HepG2 (cell line): ENCODE measurements at regions not wholly inside any gene's neighbourhood (a gene's known extent, or its start where the extent isn't known, plus 50 kb on each side); places are given as distances from the start of the nearest gene placed in this dataset.

Experiments
- ATAC-seq: fragments of 200-7000 bp; cut with Tn5 transposase; 3 replicates; pipeline ENCODE4 v1.9.1; 2020; ENCODE audit warnings: mild to moderate bottlenecking, moderate library complexity
- BruUV-seq: library from RNA; stranded (reverse); fragments of 400-500 nt; replicated peaks from 2 replicates; lab custom pipeline; 2021; lab: Mats Ljungman, UMichigan
- CTCF ChIA-PET: fragments of 300-600 bp; formaldehyde crosslinking; extraction: SDS; loops from one replicate; lab custom pipeline; 2021; ENCODE audit warnings: low total read pairs, inconsistent platforms, low intra/inter-chr PET ratio; lab: Yijun Ruan, JAX
- POLR2A ChIA-PET: fragments of 350-600 bp; sonication (Branson Sonifier 250); formaldehyde crosslinking; loops from one replicate; lab custom pipeline; 2020; ENCODE audit warnings: antibody characterized with exemption, inconsistent platforms; lab: Yijun Ruan, JAX
- DNase-seq: peaks from one replicate; pipeline ENCODE4 v3.0.0-alpha.2; 2015; ENCODE audit warnings: low spot score
- FAIRE-seq: peaks from 3 replicates; lab custom pipeline; 2011; peaks lifted over from hg19 to GRCh38; lab: Jason Lieb, UNC
- H2AFZ ChIP-seq: one replicate; pipeline ENCODE4 v1.6.1; 2011; ENCODE audit warnings: low read length, inconsistent platforms
- H3K27ac ChIP-seq: fragments of 300-600 bp; 3 replicates; pipeline ENCODE4 v1.8.0; 2011; ENCODE audit warnings: mixed run types, mild to moderate bottlenecking, mixed read lengths, low read length, inconsistent platforms; ENCODE audit not compliant: insufficient read depth; ENCODE audit errors: extremely low read length
- H3K27me3 ChIP-seq, 2 experiments: fragments of 200-600 bp in 1 of 2; 2 replicates in 1 of 2; 3 replicates in 1 of 2; pipeline versions ENCODE4 v1.6.0 to v1.8.0; 2011; ENCODE audit warnings: low read length in 2 of 2, mild to moderate bottlenecking in 2 of 2, moderate library complexity in 2 of 2, inconsistent platforms in 1 of 2; ENCODE audit not compliant: insufficient read depth in 2 of 2, control insufficient read depth in 1 of 2
- H3K36me3 ChIP-seq, 2 experiments: fragments of 200-600 bp in 1 of 2; replicated peaks in 1 of 2; 2 replicates in 1 of 2; 3 replicates in 1 of 2; pipeline versions ENCODE4 v1.5.1 to v1.8.0; 2011; ENCODE audit warnings: low read length in 2 of 2, inconsistent platforms in 1 of 2; ENCODE audit not compliant: insufficient read depth in 2 of 2, control insufficient read depth in 1 of 2
- H3K4me1 ChIP-seq: 2 replicates; pipeline ENCODE4 v1.5.1; 2012; ENCODE audit warnings: low read length, inconsistent platforms; ENCODE audit not compliant: insufficient read depth
- H3K4me2 ChIP-seq: 2 replicates; pipeline ENCODE4 v1.6.0; 2011; ENCODE audit warnings: low read depth, low read length, inconsistent platforms
- H3K4me3 ChIP-seq, 3 experiments: fragments of 200-600 bp in 1 of 3; sonication (generic), shearing (Covaris generic) in 1 of 3; replicated peaks in 1 of 3; 2 replicates each; pipeline ENCODE4 v1.5.1; 2011 to 2016; ENCODE audit warnings: low read length in 3 of 3, inconsistent platforms in 2 of 3, low read depth in 2 of 3, mild to moderate bottlenecking in 2 of 3, control low read depth in 1 of 3, mixed read lengths in 1 of 3; ENCODE audit not compliant: insufficient read depth in 1 of 3
- H3K79me2 ChIP-seq: one replicate; pipeline ENCODE4 v1.6.1; 2011; ENCODE audit warnings: low read length, inconsistent platforms; ENCODE audit not compliant: insufficient read depth
- H3K9ac ChIP-seq: 2 replicates; pipeline ENCODE4 v1.6.0; 2011; ENCODE audit warnings: mild to moderate bottlenecking, low read depth, low read length, inconsistent platforms; ENCODE audit not compliant: insufficient read depth
- H3K9me3 ChIP-seq: 2 replicates; pipeline ENCODE4 v1.5.1; 2012; ENCODE audit warnings: mild to moderate bottlenecking, low read length
- H4K20me1 ChIP-seq: 2 replicates; pipeline ENCODE4 v1.6.0; 2011; ENCODE audit warnings: inconsistent platforms, mild to moderate bottlenecking, low read length, moderate library complexity; ENCODE audit not compliant: insufficient read depth
- FOXA1 ChIP-seq, 2 experiments: fragments of 450-650 bp in 1 of 2; sonication (generic) in 1 of 2; formaldehyde crosslinking in 1 of 2; IDR thresholded peaks; 2 replicates each; pipeline versions ENCODE4 v1.4.0 to v1.6.1; 2016 to 2020; ENCODE audit warnings: missing genetic modification reagents in 1 of 2
- GATAD1 ChIP-seq: IDR thresholded peaks from 2 replicates; pipeline ENCODE4 v1.6.1; 2016; ENCODE audit warnings: missing genetic modification reagents, missing compliant biosample characterization
- KDM4B ChIP-seq: sonication (generic); formaldehyde crosslinking; IDR thresholded peaks from 2 replicates; pipeline ENCODE4 v1.4.0; 2020; ENCODE audit warnings: missing genetic modification reagents
- PATZ1 ChIP-seq: sonication (generic); formaldehyde crosslinking; IDR thresholded peaks from 2 replicates; pipeline ENCODE4 v1.4.0; 2020; ENCODE audit warnings: missing genetic modification reagents
- SRF ChIP-seq: IDR thresholded peaks from 2 replicates; pipeline ENCODE4 v1.6.1; 2011; ENCODE audit warnings: mild to moderate bottlenecking, low read depth, low read length, moderate library complexity
- ZMYM2 ChIP-seq: sonication (generic); formaldehyde crosslinking; IDR thresholded peaks from 2 replicates; pipeline ENCODE4 v1.8.0; 2022; ENCODE audit warnings: mild to moderate bottlenecking, missing genetic modification reagents
- ZNF337 ChIP-seq: sonication (generic); formaldehyde crosslinking; IDR thresholded peaks from 2 replicates; pipeline ENCODE4 v1.5.1; 2020; ENCODE audit warnings: missing genetic modification reagents, low read depth, mild to moderate bottlenecking, borderline replicate concordance
- ZNF512 ChIP-seq: sonication (generic); formaldehyde crosslinking; IDR thresholded peaks from 2 replicates; pipeline ENCODE4 v1.4.0; 2020; ENCODE audit warnings: mild to moderate bottlenecking, missing genetic modification reagents
- ZNF550 ChIP-seq: sonication (generic); formaldehyde crosslinking; IDR thresholded peaks from 2 replicates; pipeline ENCODE4 v1.4.0; 2020; ENCODE audit warnings: mild to moderate bottlenecking, missing genetic modification reagents, borderline replicate concordance
- WGBS: methylation state at CpG from one replicate; pipeline ENCODE4 v1.1.6; 2017; ENCODE audit warnings: low lambda C conversion rate; 5-methylcytosine and 5-hydroxymethylcytosine counted together
- in situ Hi-C: cut with HindIII; loops from 2 replicates; pipeline ENCODE4 v1.10.0; 2017; ENCODE audit warnings: low pct_unique_long_range_greater_than_20kb; ENCODE audit not compliant: extremely low pct_ligation_motif_present
- intact Hi-C: fragments of 100-400 bp; cut with micrococcal nuclease; formaldehyde crosslinking; loops from one replicate; pipeline ENCODE4 v1.10.0; 2022; ENCODE audit not compliant: unreplicated experiment
- TF ChIP-seq, protein P1 (sequence below): sonication (generic); formaldehyde crosslinking; IDR thresholded peaks from 2 replicates; pipeline ENCODE4 v1.8.1; 2023; ENCODE audit warnings: mild to moderate bottlenecking, missing genetic modification reagents

DNA sequence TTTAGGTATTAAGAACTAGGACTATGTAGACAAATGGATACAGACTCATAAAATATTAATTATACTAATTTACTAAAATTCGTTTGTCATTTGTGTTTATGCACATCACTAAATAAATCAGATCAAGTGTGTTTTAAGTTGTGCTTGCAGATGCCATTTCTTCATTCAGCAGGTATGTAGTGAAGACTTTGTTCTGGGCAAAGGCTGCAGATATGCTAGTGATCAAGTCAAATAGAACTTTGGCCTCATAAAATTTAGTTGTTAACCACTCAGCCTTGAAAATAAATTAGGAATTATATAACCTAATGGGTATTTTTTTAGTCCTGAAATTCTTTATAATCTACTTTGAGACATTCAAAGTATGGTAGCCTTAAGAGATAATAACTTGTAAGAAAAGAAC, 80.4 kb upstream of the TRPC4 start:
- FAIRE-seq (no peak), DNase-seq (no peak), ATAC-seq (no peak)
- Histone ChIP-seq H3K27me3 (no peaks in the 10 kb centered on the region), H3K9ac (no peak overlapping the region), H3K4me3 (no peak overlapping the region), H4K20me1 (no peaks in the 10 kb centered on the region), H3K36me3 (no peaks in the 10 kb centered on the region), H3K9me3 (no peaks in the 10 kb centered on the region), H2AFZ (no peak overlapping the region), H3K79me2 (no peaks in the 10 kb centered on the region), H3K27ac (no peak overlapping the region), H3K4me2 (no peak overlapping the region), H3K4me1 (no peaks in the 10 kb centered on the region)
- POLR2A ChIA-PET, result no interaction called here
- TF ChIP-seq FOXA1 (IDR thresholded peaks at IDR 0.05) (no peak), FOXA1 (CRISPR knock-in tag; IDR thresholded peaks at IDR 0.05) (no peak), ZNF550 (no peak), SRF (no peak), GATAD1 (CRISPR knock-in tag) (no peak)
- TF ChIP-seq, protein P1, sequence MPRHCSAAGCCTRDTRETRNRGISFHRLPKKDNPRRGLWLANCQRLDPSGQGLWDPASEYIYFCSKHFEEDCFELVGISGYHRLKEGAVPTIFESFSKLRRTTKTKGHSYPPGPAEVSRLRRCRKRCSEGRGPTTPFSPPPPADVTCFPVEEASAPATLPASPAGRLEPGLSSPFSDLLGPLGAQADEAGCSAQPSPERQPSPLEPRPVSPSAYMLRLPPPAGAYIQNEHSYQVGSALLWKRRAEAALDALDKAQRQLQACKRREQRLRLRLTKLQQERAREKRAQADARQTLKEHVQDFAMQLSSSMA, result no peak
- intact Hi-C loops, result no loop called here
- WGBS, result 3% methylated on average over 1 of the region's 1 CpG
- no TSS peak for BruUV-seq
- in situ Hi-C loops, result no loop called here
- CTCF ChIA-PET, result no interaction called here

DNA sequence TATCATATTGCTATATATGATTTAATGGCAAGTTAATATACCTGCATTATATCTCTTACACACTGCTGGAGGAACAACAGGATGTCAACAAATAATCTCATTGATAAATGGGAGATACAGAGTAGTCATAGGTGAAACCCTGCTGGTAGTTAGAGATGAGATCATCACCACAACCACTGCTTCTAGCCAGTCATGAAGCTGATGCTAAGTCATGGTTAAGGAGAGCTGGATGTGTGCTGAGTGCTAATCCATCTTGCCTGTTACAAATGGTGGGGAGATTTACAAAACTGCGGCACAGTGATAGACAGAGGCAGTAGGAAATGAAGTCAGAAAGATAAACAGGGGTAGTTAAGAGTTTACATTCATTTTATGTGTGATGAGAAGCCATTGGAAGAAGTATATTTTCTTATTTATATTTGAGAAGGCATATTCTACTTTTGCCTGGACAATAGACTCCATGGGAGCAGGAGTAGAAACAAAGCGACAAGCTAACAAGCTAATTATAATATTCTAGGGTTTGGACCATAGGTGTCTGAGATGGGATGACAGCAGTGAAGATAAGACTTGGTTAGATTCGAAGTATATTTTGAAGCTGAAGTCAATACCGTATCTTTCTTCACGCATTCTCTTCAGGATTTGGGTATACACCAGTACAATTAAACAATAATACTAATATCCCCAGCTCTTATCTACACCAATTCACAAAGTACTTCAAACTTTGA, 78.0 kb upstream of the TRPC4 start:
- Histone ChIP-seq H4K20me1 (no peaks in the 10 kb centered on the region), H3K9me3 (no peaks in the 10 kb centered on the region), H3K4me2 (no peak overlapping the region), H3K79me2 (no peaks in the 10 kb centered on the region), H3K9ac (no peak overlapping the region), H3K27me3 (no peaks in the 10 kb centered on the region; a peak in 1 of 5 replicates), H2AFZ (no peak overlapping the region), H3K4me3 (no peak overlapping the region), H3K36me3 (no peaks in the 10 kb centered on the region), H3K27ac (no peak overlapping the region), H3K4me1 (no peaks in the 10 kb centered on the region)
- POLR2A ChIA-PET, result no interaction called here
- no peak for TF ChIP-seq ZNF337 (CRISPR knock-in tag)
- TF ChIP-seq PATZ1 (CRISPR knock-in tag), result no peak
- TF ChIP-seq ZMYM2 (CRISPR knock-in tag), result no peak
- no peak for TF ChIP-seq ZNF512 (CRISPR knock-in tag)
- no peak for TF ChIP-seq KDM4B
- DNase-seq (no peak), FAIRE-seq (no peak), ATAC-seq (no peak)
- BruUV-seq, result no TSS peak
- CTCF ChIA-PET, result no interaction called here
- intact Hi-C loops (no loop called here), in situ Hi-C loops (no loop called here)
- WGBS, result 26% methylated on average over 5 of the region's 5 CpGs
